GM12878 (cell line): ENCODE measurements at regions not wholly inside any gene's neighbourhood (a gene's known extent, or its start where the extent isn't known, plus 50 kb on each side); places are given as distances from the start of the nearest gene placed in this dataset.

ENCODE experiments used
- ATAC-seq: fragments of 200-7000 bp; cut with Tn5 transposase; 3 replicates; pipeline ENCODE4 v1.9.1; 2020; ENCODE audit warnings: mild to moderate bottlenecking, moderate library complexity
- BruUV-seq: library from RNA; stranded (reverse); fragments of 400-500 nt; replicated peaks from 2 replicates; lab custom pipeline; 2021; lab: Mats Ljungman, UMichigan
- CTCF ChIA-PET: fragments of 300-600 bp; sonication (Branson Sonifier 250); formaldehyde crosslinking; extraction: SDS; loops from one replicate; lab custom pipeline; 2021; ENCODE audit warnings: inconsistent platforms; lab: Yijun Ruan, JAX
- POLR2A ChIA-PET: fragments of 350-600 bp; formaldehyde crosslinking; extraction: SDS; loops from one replicate; lab custom pipeline; 2021; ENCODE audit warnings: inconsistent platforms; lab: Charles Lee
- RAD21 ChIA-PET: fragments of 300-600 bp; sonication (Branson Sonifier 250); formaldehyde crosslinking; loops from one replicate; lab custom pipeline; 2023; ENCODE audit warnings: antibody characterized with exemption; ENCODE audit not compliant: unreplicated experiment; lab: Charles Lee
- SMC1A ChIA-PET: fragments of 300-600 bp; sonication (Branson Sonifier 250); formaldehyde crosslinking; loops from one replicate; lab custom pipeline; 2023; ENCODE audit not compliant: unreplicated experiment, uncharacterized antibody; lab: Charles Lee
- DNase-seq: peaks from one replicate; pipeline ENCODE4 v3.0.0-alpha.2; 2011; ENCODE audit warnings: low read depth, low spot score
- FAIRE-seq: peaks from 3 replicates; lab custom pipeline; 2011; peaks lifted over from hg19 to GRCh38; lab: Jason Lieb, UNC
- H2AFZ ChIP-seq: 2 replicates; pipeline ENCODE4 v1.6.0; 2011; ENCODE audit warnings: low read depth, low read length, control low read depth; ENCODE audit not compliant: control insufficient read depth
- H3K27ac ChIP-seq: 2 replicates; pipeline ENCODE4 v1.5.1; 2011; ENCODE audit warnings: control low read depth; ENCODE audit not compliant: control insufficient read depth, insufficient read depth
- H3K27me3 ChIP-seq, 2 experiments: replicated peaks in 1 of 2; 2 replicates each; pipeline versions ENCODE4 v1.6.0 to v1.6.1; 2011; ENCODE audit warnings: low read length in 1 of 2; ENCODE audit not compliant: control insufficient read depth in 2 of 2, insufficient read depth in 2 of 2
- H3K36me3 ChIP-seq, 2 experiments: 2 replicates each; pipeline ENCODE4 v1.5.1; 2011; ENCODE audit warnings: low read length in 1 of 2; ENCODE audit not compliant: control insufficient read depth in 2 of 2, insufficient read depth in 2 of 2
- H3K4me1 ChIP-seq: 2 replicates; pipeline ENCODE4 v1.6.1; 2011; ENCODE audit warnings: mild to moderate bottlenecking, low read length, moderate library complexity, mixed read lengths; ENCODE audit not compliant: control insufficient read depth, insufficient read depth
- H3K4me2 ChIP-seq: 2 replicates; pipeline ENCODE4 v1.6.0; 2011; ENCODE audit warnings: control low read depth; ENCODE audit not compliant: control insufficient read depth, insufficient read depth
- H3K4me3 ChIP-seq: fragments of 200-600 bp; sonication (generic); 2 replicates; pipeline ENCODE4 v1.5.1; 2016
- H3K79me2 ChIP-seq: 2 replicates; pipeline ENCODE4 v1.6.0; 2011; ENCODE audit warnings: low read length; ENCODE audit not compliant: control insufficient read depth, insufficient read depth
- H3K9ac ChIP-seq: 2 replicates; pipeline ENCODE4 v1.8.0; 2011; ENCODE audit warnings: low read length, control low read depth, mixed read lengths; ENCODE audit not compliant: control insufficient read depth, insufficient read depth
- H3K9me3 ChIP-seq: replicated peaks from 3 replicates; pipeline ENCODE4 v1.5.1; 2011; ENCODE audit warnings: mild to moderate bottlenecking, low read length; ENCODE audit not compliant: control insufficient read depth, insufficient read depth
- H4K20me1 ChIP-seq: 2 replicates; pipeline ENCODE4 v1.6.0; 2011; ENCODE audit not compliant: control insufficient read depth, insufficient read depth
- MYB ChIP-seq: fragments of 150-350 bp; IDR thresholded peaks from 2 replicates; pipeline ENCODE4 v1.6.1; 2014; ENCODE audit warnings: mild to moderate bottlenecking, low read depth, low read length, borderline replicate concordance
- NR2C1 ChIP-seq: fragments of 450-650 bp; IDR thresholded peaks from 2 replicates; pipeline ENCODE4 v1.6.1; 2017; ENCODE audit warnings: antibody characterized with exemption, mild to moderate bottlenecking, moderate library complexity
- POLR2AphosphoS5 ChIP-seq: IDR thresholded peaks from 2 replicates; pipeline ENCODE4 v1.6.1; 2011; ENCODE audit warnings: mild to moderate bottlenecking, low read length, inconsistent platforms
- SMAD1 ChIP-seq: fragments of 450-650 bp; IDR thresholded peaks from 2 replicates; pipeline ENCODE4 v1.6.1; 2018; ENCODE audit warnings: mild to moderate bottlenecking, low read depth; ENCODE audit not compliant: partially characterized antibody
- SMC3 ChIP-seq: IDR thresholded peaks from 2 replicates; pipeline ENCODE4 v1.6.1; 2011; ENCODE audit warnings: low read length, improper control_type of control experiment, borderline replicate concordance
- in situ Hi-C: fragments of 300-500 bp; cut with MboI; formaldehyde crosslinking; loops from 9 replicates; pipeline ENCODE4 v1.14.3; 2018; ENCODE audit warnings: mixed read lengths
- intact Hi-C: fragments of 100-400 bp; cut with micrococcal nuclease; formaldehyde crosslinking; loops from one replicate; pipeline ENCODE4 v1.14.2; 2022; ENCODE audit not compliant: unreplicated experiment
- TF ChIP-seq, protein P1 (sequence below): fragments of 150-350 bp; IDR thresholded peaks from 2 replicates; pipeline ENCODE4 v1.6.1; 2016; ENCODE audit warnings: low read depth, low read length

DNA sequence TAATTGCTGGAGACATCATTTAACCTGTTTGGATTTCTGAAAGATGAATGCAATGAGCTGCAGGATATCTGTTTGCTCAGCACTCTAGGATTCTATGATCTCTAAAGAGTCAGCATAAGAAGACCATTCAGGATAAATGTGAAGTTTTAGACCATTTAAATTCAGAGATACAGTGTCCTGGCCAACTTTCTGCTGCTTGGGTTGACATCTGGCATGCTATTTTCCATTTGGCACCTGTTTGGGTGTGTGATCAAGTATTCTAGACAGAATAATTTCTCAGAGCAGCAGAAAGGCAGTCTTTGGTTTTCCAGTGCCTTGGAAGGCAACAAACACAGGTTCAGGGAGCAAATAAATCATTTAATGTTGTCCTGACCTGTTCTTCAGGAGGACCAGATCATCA is 144.8 kb upstream of the NDUFV2 start:
- no peak for TF ChIP-seq NR2C1
- TF ChIP-seq POLR2AphosphoS5, result no peak
- no peak for TF ChIP-seq SMAD1
- TF ChIP-seq MYB, result no peak
- TF ChIP-seq, protein P1, sequence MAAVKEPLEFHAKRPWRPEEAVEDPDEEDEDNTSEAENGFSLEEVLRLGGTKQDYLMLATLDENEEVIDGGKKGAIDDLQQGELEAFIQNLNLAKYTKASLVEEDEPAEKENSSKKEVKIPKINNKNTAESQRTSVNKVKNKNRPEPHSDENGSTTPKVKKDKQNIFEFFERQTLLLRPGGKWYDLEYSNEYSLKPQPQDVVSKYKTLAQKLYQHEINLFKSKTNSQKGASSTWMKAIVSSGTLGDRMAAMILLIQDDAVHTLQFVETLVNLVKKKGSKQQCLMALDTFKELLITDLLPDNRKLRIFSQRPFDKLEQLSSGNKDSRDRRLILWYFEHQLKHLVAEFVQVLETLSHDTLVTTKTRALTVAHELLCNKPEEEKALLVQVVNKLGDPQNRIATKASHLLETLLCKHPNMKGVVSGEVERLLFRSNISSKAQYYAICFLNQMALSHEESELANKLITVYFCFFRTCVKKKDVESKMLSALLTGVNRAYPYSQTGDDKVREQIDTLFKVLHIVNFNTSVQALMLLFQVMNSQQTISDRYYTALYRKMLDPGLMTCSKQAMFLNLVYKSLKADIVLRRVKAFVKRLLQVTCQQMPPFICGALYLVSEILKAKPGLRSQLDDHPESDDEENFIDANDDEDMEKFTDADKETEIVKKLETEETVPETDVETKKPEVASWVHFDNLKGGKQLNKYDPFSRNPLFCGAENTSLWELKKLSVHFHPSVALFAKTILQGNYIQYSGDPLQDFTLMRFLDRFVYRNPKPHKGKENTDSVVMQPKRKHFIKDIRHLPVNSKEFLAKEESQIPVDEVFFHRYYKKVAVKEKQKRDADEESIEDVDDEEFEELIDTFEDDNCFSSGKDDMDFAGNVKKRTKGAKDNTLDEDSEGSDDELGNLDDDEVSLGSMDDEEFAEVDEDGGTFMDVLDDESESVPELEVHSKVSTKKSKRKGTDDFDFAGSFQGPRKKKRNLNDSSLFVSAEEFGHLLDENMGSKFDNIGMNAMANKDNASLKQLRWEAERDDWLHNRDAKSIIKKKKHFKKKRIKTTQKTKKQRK, result no peak
- no peak for TF ChIP-seq SMC3
- H3K4me1 ChIP-seq, result no peaks in the 10 kb centered on the region
- FAIRE-seq (no peak), ATAC-seq (no peak), DNase-seq (no peak)
- no peaks in the 10 kb centered on the region for H3K36me3 ChIP-seq
- BruUV-seq, result no TSS peak
- CTCF ChIA-PET, result interaction anchor here (0.6 kb wide), 1 partner anchor 1970 kb away, joined by 3 read pairs; no protein-coding TSS in a partner anchor
- H3K9ac ChIP-seq, result no peak overlapping the region
- no peak overlapping the region for H2AFZ ChIP-seq
- RAD21 ChIA-PET, result no interaction called here
- H3K79me2 ChIP-seq, result no peaks in the 10 kb centered on the region
- in situ Hi-C loops, result loop anchor here (25.0 kb wide), 1 partner anchor 120 kb away; no protein-coding TSS in a partner anchor
- intact Hi-C loops, result no loop called here
- H3K9me3 ChIP-seq, result no peaks in the 10 kb centered on the region
- POLR2A ChIA-PET, result no interaction called here
- SMC1A ChIA-PET, result no interaction called here
- no peak overlapping the region for H3K4me2 ChIP-seq
- H3K27ac ChIP-seq, result no peak overlapping the region
- no peaks in the 10 kb centered on the region for H4K20me1 ChIP-seq
- H3K27me3 ChIP-seq, result no peaks in the 10 kb centered on the region
- no peak overlapping the region for H3K4me3 ChIP-seq
